ENCODE measurements at regions not wholly inside any gene's neighbourhood (a gene's known extent, or its start where the extent isn't known, plus 50 kb on each side); places are given as distances from the start of the nearest gene placed in this dataset.
"Not testable (repeated sequence)": the region's sequence is repeated elsewhere in the genome, so short reads cannot be mapped to it uniquely, and the experiment has no call there.

- not testable (repeated sequence) for H3K27me3 Mint-ChIP-seq, H3K9me3 Mint-ChIP-seq
- Mint-ChIP-seq H3K27ac (peak overlapping the region; percentile 98), H3K4me3 (peak overlapping the region; percentile 96), H3K4me1 (peaks cover 25% of the 10 kb centered on the region), H3K36me3 (peaks cover 20% of the 10 kb centered on the region)
- peak; percentile 93 for DNase-seq
Observed at GRCh38 chr17:30731210-30732132, 93.0 kb downstream of the CRLF3 start.

GRCh38 chr17:30730837-30731209, 93.7 kb downstream of the CRLF3 start:
- Mint-ChIP-seq H3K4me3 (peak overlapping the region; percentile 96), H3K27ac (peak overlapping the region; percentile 98), H3K4me1 (peaks cover 25% of the 10 kb centered on the region), H3K36me3 (peaks cover 19% of the 10 kb centered on the region)
- not testable (repeated sequence) for H3K27me3 Mint-ChIP-seq, DNase-seq, H3K9me3 Mint-ChIP-seq

- H3K4me3 Mint-ChIP-seq: peak overlapping the region; percentile 96
- DNase-seq, H3K9me3 Mint-ChIP-seq, H3K27me3 Mint-ChIP-seq: not testable (repeated sequence)
- H3K4me1 Mint-ChIP-seq: peaks cover 22% of the 10 kb centered on the region
- H3K36me3 Mint-ChIP-seq: peaks cover 14% of the 10 kb centered on the region
- peak overlapping the region; percentile 98 for H3K27ac Mint-ChIP-seq
Observed at GRCh38 chr17:30730171-30730836, 94.2 kb downstream of the CRLF3 start.

GRCh38 chr17:30729471-30730170, 94.9 kb downstream of the CRLF3 start:
- H3K9me3 Mint-ChIP-seq, H3K27me3 Mint-ChIP-seq, DNase-seq: not testable (repeated sequence)
- peaks cover 20% of the 10 kb centered on the region for H3K4me1 Mint-ChIP-seq
- peak overlapping the region; percentile 96 for H3K4me3 Mint-ChIP-seq
- H3K27ac Mint-ChIP-seq: peak overlapping the region; percentile 98
- peaks cover 11% of the 10 kb centered on the region for H3K36me3 Mint-ChIP-seq

GRCh38 chr17:30727517-30727916, 97.0 kb downstream of the CRLF3 start:
- H3K4me3 Mint-ChIP-seq, H3K9me3 Mint-ChIP-seq, H3K27me3 Mint-ChIP-seq, H3K27ac Mint-ChIP-seq, H3K36me3 Mint-ChIP-seq, DNase-seq: not testable (repeated sequence)
- H3K4me1 Mint-ChIP-seq: peaks cover 11% of the 10 kb centered on the region

GRCh38 chr17:30726734-30727133, 97.8 kb downstream of the CRLF3 start:
- H3K4me1 Mint-ChIP-seq: peaks cover 11% of the 10 kb centered on the region
- H3K27me3 Mint-ChIP-seq, H3K27ac Mint-ChIP-seq, H3K9me3 Mint-ChIP-seq, H3K36me3 Mint-ChIP-seq, H3K4me3 Mint-ChIP-seq, DNase-seq: not testable (repeated sequence)

GRCh38 chr17:30726310-30726709, 98.2 kb downstream of the CRLF3 start:
- H3K36me3 Mint-ChIP-seq, H3K9me3 Mint-ChIP-seq, H3K4me3 Mint-ChIP-seq, DNase-seq, H3K27me3 Mint-ChIP-seq, H3K27ac Mint-ChIP-seq: not testable (repeated sequence)
- peaks cover 11% of the 10 kb centered on the region for H3K4me1 Mint-ChIP-seq

- H3K27ac Mint-ChIP-seq: not testable (repeated sequence)
Observed at GRCh38 chr17:30724034-30724650, 100.3 kb downstream of the CRLF3 start.

GRCh38 chr17:30722114-30722780, 102.2 kb downstream of the CRLF3 start:
- not testable (repeated sequence) for H3K4me3 Mint-ChIP-seq, H3K4me1 Mint-ChIP-seq, H3K27ac Mint-ChIP-seq, H3K36me3 Mint-ChIP-seq, H3K27me3 Mint-ChIP-seq, DNase-seq, H3K9me3 Mint-ChIP-seq

More at GRCh38 chr17:30724034-30724650, 100.3 kb downstream of the CRLF3 start:
- H3K27me3 Mint-ChIP-seq, DNase-seq, H3K36me3 Mint-ChIP-seq, H3K4me3 Mint-ChIP-seq, H3K9me3 Mint-ChIP-seq: not testable (repeated sequence)
- H3K4me1 Mint-ChIP-seq: peaks cover 11% of the 10 kb centered on the region

- not testable (repeated sequence) for DNase-seq, H3K27me3 Mint-ChIP-seq, H3K36me3 Mint-ChIP-seq, H3K9me3 Mint-ChIP-seq, H3K4me1 Mint-ChIP-seq, H3K4me3 Mint-ChIP-seq, H3K27ac Mint-ChIP-seq
Observed at GRCh38 chr17:30720971-30721370, 103.5 kb downstream of the CRLF3 start.

GRCh38 chr17:30720013-30720471, 104.5 kb downstream of the CRLF3 start:
- peaks cover 9% of the 10 kb centered on the region for H3K4me1 Mint-ChIP-seq
- no peaks in the 10 kb centered on the region for H3K27me3 Mint-ChIP-seq
- H3K27ac Mint-ChIP-seq: no peak overlapping the region
- DNase-seq: no peak
- H3K9me3 Mint-ChIP-seq: no peaks in the 10 kb centered on the region
- no peaks in the 10 kb centered on the region for H3K36me3 Mint-ChIP-seq
- no peak overlapping the region for H3K4me3 Mint-ChIP-seq

GRCh38 chr17:30719131-30719973, 105.1 kb downstream of the CRLF3 start:
- not testable (repeated sequence) for H3K27me3 Mint-ChIP-seq, H3K27ac Mint-ChIP-seq, H3K36me3 Mint-ChIP-seq, H3K9me3 Mint-ChIP-seq, H3K4me3 Mint-ChIP-seq, H3K4me1 Mint-ChIP-seq
- DNase-seq: peak; percentile 70

GRCh38 chr17:30718691-30719090, 105.8 kb downstream of the CRLF3 start:
- DNase-seq, H3K27me3 Mint-ChIP-seq, H3K36me3 Mint-ChIP-seq, H3K4me1 Mint-ChIP-seq, H3K9me3 Mint-ChIP-seq, H3K4me3 Mint-ChIP-seq, H3K27ac Mint-ChIP-seq: not testable (repeated sequence)

- DNase-seq, H3K27me3 Mint-ChIP-seq, H3K36me3 Mint-ChIP-seq, H3K4me1 Mint-ChIP-seq, H3K27ac Mint-ChIP-seq, H3K9me3 Mint-ChIP-seq, H3K4me3 Mint-ChIP-seq: not testable (repeated sequence)
Observed at GRCh38 chr17:30718099-30718447, 106.4 kb downstream of the CRLF3 start.

Data from activated naive CD8-positive, alpha-beta T cell treated with anti-CD3 and anti-CD28 coated beads for 36 hours (primary cell).